DOHH2 (cell line): ENCODE measurements at regions not wholly inside any gene's neighbourhood (a gene's known extent, or its start where the extent isn't known, plus 50 kb on each side); places are given as distances from the start of the nearest gene placed in this dataset.

ENCODE experiments used
- EZH2phosphoT487 ChIP-seq: fragments of 200-600 bp; sonication (generic); IDR thresholded peaks from 2 replicates; pipeline ENCODE4 v1.6.1; 2017; ENCODE audit warnings: borderline replicate concordance, mild to moderate bottlenecking, antibody characterized with exemption, low read length, moderate library complexity, mixed read lengths
- TF ChIP-seq, protein P1 (sequence below): fragments of 200-600 bp; sonication (generic); IDR thresholded peaks from one replicate; pipeline ENCODE4 v1.5.1; 2014; ENCODE audit warnings: antibody characterized with exemption, mild to moderate bottlenecking, low read depth, low read length; ENCODE audit not compliant: poor library complexity, severe bottlenecking

GRCh38 chr3:18888819-18889218, 259.5 kb upstream of the KCNH8 start:
- TF ChIP-seq, protein P1, sequence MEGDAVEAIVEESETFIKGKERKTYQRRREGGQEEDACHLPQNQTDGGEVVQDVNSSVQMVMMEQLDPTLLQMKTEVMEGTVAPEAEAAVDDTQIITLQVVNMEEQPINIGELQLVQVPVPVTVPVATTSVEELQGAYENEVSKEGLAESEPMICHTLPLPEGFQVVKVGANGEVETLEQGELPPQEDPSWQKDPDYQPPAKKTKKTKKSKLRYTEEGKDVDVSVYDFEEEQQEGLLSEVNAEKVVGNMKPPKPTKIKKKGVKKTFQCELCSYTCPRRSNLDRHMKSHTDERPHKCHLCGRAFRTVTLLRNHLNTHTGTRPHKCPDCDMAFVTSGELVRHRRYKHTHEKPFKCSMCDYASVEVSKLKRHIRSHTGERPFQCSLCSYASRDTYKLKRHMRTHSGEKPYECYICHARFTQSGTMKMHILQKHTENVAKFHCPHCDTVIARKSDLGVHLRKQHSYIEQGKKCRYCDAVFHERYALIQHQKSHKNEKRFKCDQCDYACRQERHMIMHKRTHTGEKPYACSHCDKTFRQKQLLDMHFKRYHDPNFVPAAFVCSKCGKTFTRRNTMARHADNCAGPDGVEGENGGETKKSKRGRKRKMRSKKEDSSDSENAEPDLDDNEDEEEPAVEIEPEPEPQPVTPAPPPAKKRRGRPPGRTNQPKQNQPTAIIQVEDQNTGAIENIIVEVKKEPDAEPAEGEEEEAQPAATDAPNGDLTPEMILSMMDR: no peak
- no peak for TF ChIP-seq EZH2phosphoT487
